ENCODE measurements at regions not wholly inside any gene's neighbourhood (a gene's known extent, or its start where the extent isn't known, plus 50 kb on each side); places are given as distances from the start of the nearest gene placed in this dataset.

- no peaks in the 10 kb centered on the region for H3K36me3 ChIP-seq
- no peak overlapping the region for H3K27ac ChIP-seq
- H3K4me3 ChIP-seq = no peak overlapping the region
- TF ChIP-seq, protein P1, sequence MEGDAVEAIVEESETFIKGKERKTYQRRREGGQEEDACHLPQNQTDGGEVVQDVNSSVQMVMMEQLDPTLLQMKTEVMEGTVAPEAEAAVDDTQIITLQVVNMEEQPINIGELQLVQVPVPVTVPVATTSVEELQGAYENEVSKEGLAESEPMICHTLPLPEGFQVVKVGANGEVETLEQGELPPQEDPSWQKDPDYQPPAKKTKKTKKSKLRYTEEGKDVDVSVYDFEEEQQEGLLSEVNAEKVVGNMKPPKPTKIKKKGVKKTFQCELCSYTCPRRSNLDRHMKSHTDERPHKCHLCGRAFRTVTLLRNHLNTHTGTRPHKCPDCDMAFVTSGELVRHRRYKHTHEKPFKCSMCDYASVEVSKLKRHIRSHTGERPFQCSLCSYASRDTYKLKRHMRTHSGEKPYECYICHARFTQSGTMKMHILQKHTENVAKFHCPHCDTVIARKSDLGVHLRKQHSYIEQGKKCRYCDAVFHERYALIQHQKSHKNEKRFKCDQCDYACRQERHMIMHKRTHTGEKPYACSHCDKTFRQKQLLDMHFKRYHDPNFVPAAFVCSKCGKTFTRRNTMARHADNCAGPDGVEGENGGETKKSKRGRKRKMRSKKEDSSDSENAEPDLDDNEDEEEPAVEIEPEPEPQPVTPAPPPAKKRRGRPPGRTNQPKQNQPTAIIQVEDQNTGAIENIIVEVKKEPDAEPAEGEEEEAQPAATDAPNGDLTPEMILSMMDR (IDR thresholded peaks at IDR 0.05) = no peak
- H3K9me3 ChIP-seq = no peaks in the 10 kb centered on the region
- H3K27me3 ChIP-seq = no peaks in the 10 kb centered on the region
- intact Hi-C loops (cut with DNase I; ENCODE audit: low total_unique reads) = no loop called here
- no peaks in the 10 kb centered on the region for H3K4me1 ChIP-seq
- no peak for DNase-seq
Observed at GRCh38 chr3:88573472-88573871, 423.7 kb downstream of the C3orf38 start.

- no peak for DNase-seq
- TF ChIP-seq, protein P1 (IDR thresholded peaks at IDR 0.05) = no peak
- intact Hi-C loops (cut with DNase I; ENCODE audit: low total_unique reads) = no loop called here
- Histone ChIP-seq H3K4me3 (no peak overlapping the region), H3K36me3 (no peaks in the 10 kb centered on the region), H3K27ac (no peak overlapping the region), H3K4me1 (no peaks in the 10 kb centered on the region), H3K27me3 (no peaks in the 10 kb centered on the region), H3K9me3 (no peaks in the 10 kb centered on the region)
Observed at GRCh38 chr3:88574146-88574545, 424.4 kb downstream of the C3orf38 start.

DNA sequence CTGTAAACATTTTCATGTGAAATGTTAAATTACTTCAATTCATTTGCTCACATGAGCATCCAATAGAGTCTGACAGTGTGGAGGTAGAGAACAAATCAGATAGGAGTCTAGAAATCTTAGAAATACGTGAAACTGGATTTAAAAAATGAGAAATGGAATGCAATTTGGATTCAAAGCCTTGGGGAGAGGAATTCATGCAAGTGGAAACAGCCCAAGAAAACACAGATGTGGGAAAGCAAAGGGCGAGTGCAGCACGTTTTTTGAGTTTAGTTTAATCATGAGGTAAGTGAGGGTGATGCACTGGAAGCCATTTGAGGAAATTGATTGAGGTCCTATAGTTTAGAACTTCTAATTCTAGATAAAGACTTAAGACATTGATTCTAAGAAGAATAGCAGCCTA is 434.7 kb downstream of the C3orf38 start:
- DNase-seq = no peak
- no peaks in the 10 kb centered on the region for H3K9me3 ChIP-seq
- no peaks in the 10 kb centered on the region for H3K4me1 ChIP-seq
- intact Hi-C loops (cut with DNase I; ENCODE audit: low total_unique reads) = no loop called here
- TF ChIP-seq, protein P1 (IDR thresholded peaks at IDR 0.05) = no peak
- H3K27ac ChIP-seq = no peak overlapping the region
- no peaks in the 10 kb centered on the region for H3K36me3 ChIP-seq
- no peak overlapping the region for H3K4me3 ChIP-seq
- H3K27me3 ChIP-seq = no peaks in the 10 kb centered on the region

- no peaks in the 10 kb centered on the region for H3K4me1 ChIP-seq
- intact Hi-C loops (cut with DNase I; ENCODE audit: low total_unique reads) = no loop called here
- TF ChIP-seq, protein P1 (IDR thresholded peaks at IDR 0.05) = no peak
Observed at GRCh38 chr3:88586121-88586640, 436.4 kb downstream of the C3orf38 start.

GRCh38 chr3:88589138-88589537 is 439.4 kb downstream of the C3orf38 start:
- Histone ChIP-seq H3K9me3 (no peaks in the 10 kb centered on the region), H3K4me3 (no peak overlapping the region), H3K27ac (no peak overlapping the region), H3K27me3 (no peaks in the 10 kb centered on the region), H3K36me3 (no peaks in the 10 kb centered on the region), H3K4me1 (no peaks in the 10 kb centered on the region)
- intact Hi-C loops (cut with DNase I; ENCODE audit: low total_unique reads) = no loop called here
- DNase-seq = no peak
- TF ChIP-seq, protein P1 (IDR thresholded peaks at IDR 0.05) = no peak

More at GRCh38 chr3:88586121-88586640, 436.4 kb downstream of the C3orf38 start:
- Histone ChIP-seq H3K27me3 (no peaks in the 10 kb centered on the region), H3K36me3 (no peaks in the 10 kb centered on the region), H3K9me3 (no peaks in the 10 kb centered on the region), H3K27ac (no peak overlapping the region), H3K4me3 (no peak overlapping the region)
- DNase-seq = no peak

- Histone ChIP-seq H3K9me3 (no peaks in the 10 kb centered on the region), H3K4me1 (no peaks in the 10 kb centered on the region), H3K36me3 (no peaks in the 10 kb centered on the region), H3K27ac (no peak overlapping the region), H3K4me3 (no peak overlapping the region), H3K27me3 (no peaks in the 10 kb centered on the region)
- intact Hi-C loops (cut with DNase I; ENCODE audit: low total_unique reads) = no loop called here
- DNase-seq = no peak
- TF ChIP-seq, protein P1 (IDR thresholded peaks at IDR 0.05) = no peak
Observed at GRCh38 chr3:88595026-88595425, 445.3 kb downstream of the C3orf38 start.
